Astrocyte of the spinal cord (primary cell): ENCODE measurements at regions not wholly inside any gene's neighbourhood (a gene's known extent, or its start where the extent isn't known, plus 50 kb on each side); places are given as distances from the start of the nearest gene placed in this dataset.
A peak's percentile ranks its signal among the peaks of the same experiment; 100 is the strongest.

ENCODE experiments used
- DNase-seq: peaks from one replicate; pipeline ENCODE4 v3.0.0; 2011; ENCODE audit warnings: low read depth, low spot score
- H3K4me3 ChIP-seq: 2 replicates; pipeline ENCODE4 v1.5.1; 2011; ENCODE audit warnings: low read depth, mild to moderate bottlenecking, low read length, moderate library complexity
- in situ Hi-C: cut with HindIII; loops from 2 replicates; pipeline ENCODE4 v1.10.0; 2017; ENCODE audit warnings: low sequenced_read_pairs
- TF ChIP-seq, protein P1 (sequence below): IDR thresholded peaks from 2 replicates; pipeline ENCODE4 v1.5.1; 2012; ENCODE audit warnings: low read depth, mild to moderate bottlenecking, low read length, inconsistent platforms

DNA sequence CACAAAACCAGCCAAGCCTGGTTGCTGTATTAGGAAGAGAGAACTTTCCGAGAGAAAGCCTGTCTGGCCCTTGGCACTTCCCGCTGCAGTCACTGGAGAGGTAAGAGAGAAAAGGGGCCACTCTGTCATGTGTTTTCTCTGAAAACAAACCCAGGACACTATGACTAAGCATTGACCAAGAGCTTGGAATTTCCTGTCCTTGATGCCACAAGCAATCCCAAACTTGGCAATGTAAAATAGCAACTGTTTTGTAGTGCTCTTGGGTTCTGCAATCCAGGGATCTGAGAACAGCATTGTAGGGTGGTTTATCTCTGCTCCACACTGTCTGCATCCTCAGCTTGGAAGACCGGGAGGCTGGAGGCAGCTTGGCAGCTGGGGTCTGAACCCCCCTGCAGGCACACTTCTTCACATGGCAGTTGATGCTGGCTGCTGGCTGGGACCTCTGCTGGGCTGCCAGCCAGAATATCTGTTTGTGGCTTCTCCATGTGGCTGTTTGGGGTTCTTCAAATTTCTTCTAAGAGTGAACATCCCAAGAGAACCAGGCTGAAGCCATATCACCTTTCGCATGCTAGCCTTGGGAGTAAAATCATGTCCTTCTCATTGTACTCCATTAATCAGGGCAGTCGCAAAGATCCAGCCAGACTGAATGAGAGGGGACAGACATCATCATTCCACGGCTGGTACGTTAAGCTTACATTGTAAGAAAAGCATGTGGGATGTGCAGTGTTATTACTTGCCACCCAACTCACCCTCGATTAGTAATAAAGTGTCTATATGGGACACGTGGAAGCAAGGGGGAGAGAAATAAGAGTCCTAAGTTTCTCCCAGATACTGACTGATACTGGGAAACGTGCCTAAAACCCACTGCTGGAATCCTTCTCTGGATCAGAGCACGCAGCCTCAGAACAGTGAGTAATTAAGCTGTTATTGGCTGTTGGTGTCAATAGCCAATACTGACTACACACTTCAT is 537.4 kb upstream of the B3GAT1 start:
- DNase-seq, result peak; percentile 87

DNA sequence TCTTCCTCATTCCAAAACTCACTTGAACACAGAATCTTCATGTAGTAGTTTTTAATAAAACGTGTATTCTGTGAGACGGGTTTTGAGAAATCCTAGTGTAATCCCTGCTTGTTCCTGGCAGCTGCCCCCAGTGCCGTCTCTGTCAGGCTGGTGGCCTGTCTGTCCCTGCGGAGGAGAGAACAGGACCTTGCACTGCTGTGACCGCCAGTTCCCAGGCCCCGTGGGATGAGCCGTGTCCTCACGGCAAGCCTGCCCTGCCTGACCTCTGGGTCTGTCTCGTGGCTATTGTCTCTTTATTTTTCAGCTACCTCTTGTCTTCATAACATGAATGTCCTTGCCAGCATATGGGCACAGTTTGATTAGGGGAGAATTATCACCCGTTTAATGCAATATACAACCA is 535.5 kb upstream of the B3GAT1 start:
- TF ChIP-seq, protein P1, sequence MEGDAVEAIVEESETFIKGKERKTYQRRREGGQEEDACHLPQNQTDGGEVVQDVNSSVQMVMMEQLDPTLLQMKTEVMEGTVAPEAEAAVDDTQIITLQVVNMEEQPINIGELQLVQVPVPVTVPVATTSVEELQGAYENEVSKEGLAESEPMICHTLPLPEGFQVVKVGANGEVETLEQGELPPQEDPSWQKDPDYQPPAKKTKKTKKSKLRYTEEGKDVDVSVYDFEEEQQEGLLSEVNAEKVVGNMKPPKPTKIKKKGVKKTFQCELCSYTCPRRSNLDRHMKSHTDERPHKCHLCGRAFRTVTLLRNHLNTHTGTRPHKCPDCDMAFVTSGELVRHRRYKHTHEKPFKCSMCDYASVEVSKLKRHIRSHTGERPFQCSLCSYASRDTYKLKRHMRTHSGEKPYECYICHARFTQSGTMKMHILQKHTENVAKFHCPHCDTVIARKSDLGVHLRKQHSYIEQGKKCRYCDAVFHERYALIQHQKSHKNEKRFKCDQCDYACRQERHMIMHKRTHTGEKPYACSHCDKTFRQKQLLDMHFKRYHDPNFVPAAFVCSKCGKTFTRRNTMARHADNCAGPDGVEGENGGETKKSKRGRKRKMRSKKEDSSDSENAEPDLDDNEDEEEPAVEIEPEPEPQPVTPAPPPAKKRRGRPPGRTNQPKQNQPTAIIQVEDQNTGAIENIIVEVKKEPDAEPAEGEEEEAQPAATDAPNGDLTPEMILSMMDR, result no peak
- DNase-seq, result no peak
- in situ Hi-C loops, result no loop called here
- no peak overlapping the region for H3K4me3 ChIP-seq

More for the DNA sequence above, 537.4 kb upstream of the B3GAT1 start:
- H3K4me3 ChIP-seq, result no peak overlapping the region
- TF ChIP-seq, protein P1, result no peak
- in situ Hi-C loops, result no loop called here

DNA sequence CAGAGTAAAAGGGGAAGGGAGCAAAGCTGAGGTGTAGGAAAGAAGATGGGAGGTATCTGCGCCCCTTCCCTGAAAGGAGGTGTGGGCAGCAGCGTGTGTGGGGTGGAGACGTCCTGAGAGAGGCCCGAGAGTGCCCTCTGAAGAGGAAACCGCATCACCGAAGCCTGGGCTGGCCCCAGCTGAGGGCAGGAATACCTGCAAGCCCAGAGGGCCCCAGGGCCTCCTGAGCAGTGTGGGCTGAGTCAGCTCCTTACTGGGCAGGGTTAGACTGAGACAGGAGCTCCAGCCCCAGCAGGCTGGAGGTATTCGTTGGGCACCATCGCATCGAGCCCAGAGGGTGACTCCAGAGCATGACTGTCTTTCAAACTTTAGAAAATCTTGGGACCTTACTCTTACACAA is 534.0 kb upstream of the B3GAT1 start:
- TF ChIP-seq, protein P1, result no peak
- DNase-seq, result no peak
- H3K4me3 ChIP-seq, result no peak overlapping the region
- in situ Hi-C loops, result no loop called here

DNA sequence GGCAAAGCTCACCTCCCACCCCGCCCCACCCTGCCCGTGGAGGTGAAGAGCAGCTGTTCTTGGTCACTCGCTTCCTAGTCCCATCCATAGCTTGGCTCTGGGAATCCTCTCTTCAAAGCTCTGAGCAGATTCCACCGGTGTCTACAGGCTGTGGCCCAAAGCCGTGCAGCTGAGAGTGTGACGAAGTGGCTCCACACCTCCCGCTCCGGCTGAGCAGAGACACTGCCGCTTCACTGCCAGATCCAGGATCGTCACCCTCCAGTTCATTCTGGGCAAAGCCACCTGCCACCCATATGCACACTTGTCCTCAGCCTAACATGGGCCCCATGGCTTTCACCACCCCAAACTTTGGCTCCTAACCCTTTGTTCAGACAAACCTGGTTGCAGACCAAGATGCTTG is 532.9 kb upstream of the B3GAT1 start:
- TF ChIP-seq, protein P1, result no peak
- DNase-seq, result no peak
- in situ Hi-C loops, result no loop called here
- H3K4me3 ChIP-seq, result no peak overlapping the region

DNA sequence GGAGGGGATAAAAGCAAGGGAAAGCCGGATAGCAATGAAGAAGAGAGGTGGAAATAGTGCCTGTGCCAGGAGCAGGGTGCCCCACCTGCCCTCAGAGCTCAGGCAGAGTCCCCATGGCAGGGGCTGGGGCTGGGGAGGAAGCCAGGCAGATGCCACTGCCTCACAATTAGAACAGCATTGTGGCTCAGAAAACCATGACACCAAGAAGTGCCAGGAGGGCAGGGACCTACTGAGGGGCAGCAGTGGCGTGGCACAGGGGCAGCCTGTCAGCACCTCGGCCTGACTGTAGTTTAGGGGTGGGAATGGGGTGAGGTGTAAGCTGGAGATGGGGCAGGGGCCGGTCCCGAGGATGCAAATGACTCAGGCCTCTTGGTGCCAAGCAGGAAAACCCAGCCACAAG is 532.1 kb upstream of the B3GAT1 start:
- H3K4me3 ChIP-seq, result no peak overlapping the region
- in situ Hi-C loops, result no loop called here
- no peak for DNase-seq
- TF ChIP-seq, protein P1, result no peak

DNA sequence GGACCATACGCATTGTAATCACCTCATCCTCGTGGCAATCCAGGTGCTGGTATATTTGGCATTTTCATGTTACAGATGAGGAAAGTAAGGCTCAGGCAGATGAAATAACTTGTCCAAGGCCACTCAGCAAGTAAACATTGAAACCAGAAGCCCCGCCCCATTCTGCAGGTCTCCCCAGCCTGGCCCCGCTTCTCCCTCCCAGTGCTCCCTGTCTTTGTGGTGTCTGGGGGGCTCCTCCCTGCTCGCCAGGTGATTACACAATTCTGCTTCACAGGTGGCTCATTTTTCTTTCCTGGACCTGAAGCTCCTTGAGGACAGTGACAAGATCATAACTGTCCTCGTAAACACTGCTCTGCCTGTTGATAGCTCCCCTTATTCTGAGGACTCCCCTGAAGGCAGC is 531.5 kb upstream of the B3GAT1 start:
- in situ Hi-C loops, result no loop called here
- TF ChIP-seq, protein P1, result no peak
- DNase-seq, result no peak
- no peak overlapping the region for H3K4me3 ChIP-seq
